Spleen (tissue), 7 donors: ENCODE measurements at regions not wholly inside any gene's neighbourhood (a gene's known extent, or its start where the extent isn't known, plus 50 kb on each side); places are given as distances from the start of the nearest gene placed in this dataset.

Experiments
- POLR2A ChIP-seq, 3 donors: fragments of 450-650 bp; IDR thresholded peaks; one replicate each; pipeline ENCODE4 v1.5.1; 2017; ENCODE audit warnings: antibody characterized with exemption in 3 of 3, mild to moderate bottlenecking in 1 of 3
- TF ChIP-seq, protein P1 (sequence below), 11 experiments: fragments of 200-600 bp in 7 of 11; fragments of 450-650 bp in 4 of 11; sonication (generic) in 4 of 11; IDR thresholded peaks in 8 of 11; conservative IDR thresholded peaks in 3 of 11; 1 replicate in 7 of 11; 2 replicates in 4 of 11; pipeline versions ENCODE4 v1.4.0 to v1.8.0; 2016 to 2021; ENCODE audit warnings: antibody characterized with exemption in 11 of 11, inconsistent platforms in 4 of 11, mild to moderate bottlenecking in 1 of 11
- donor health status: DM: no; HTN: no; CAD: no; lungs with moderate emphysema.
- donor health status: DM: no; HTN: no; CAD: no.
- donor health status: DM: no; HTN: no; CAD: no.

DNA sequence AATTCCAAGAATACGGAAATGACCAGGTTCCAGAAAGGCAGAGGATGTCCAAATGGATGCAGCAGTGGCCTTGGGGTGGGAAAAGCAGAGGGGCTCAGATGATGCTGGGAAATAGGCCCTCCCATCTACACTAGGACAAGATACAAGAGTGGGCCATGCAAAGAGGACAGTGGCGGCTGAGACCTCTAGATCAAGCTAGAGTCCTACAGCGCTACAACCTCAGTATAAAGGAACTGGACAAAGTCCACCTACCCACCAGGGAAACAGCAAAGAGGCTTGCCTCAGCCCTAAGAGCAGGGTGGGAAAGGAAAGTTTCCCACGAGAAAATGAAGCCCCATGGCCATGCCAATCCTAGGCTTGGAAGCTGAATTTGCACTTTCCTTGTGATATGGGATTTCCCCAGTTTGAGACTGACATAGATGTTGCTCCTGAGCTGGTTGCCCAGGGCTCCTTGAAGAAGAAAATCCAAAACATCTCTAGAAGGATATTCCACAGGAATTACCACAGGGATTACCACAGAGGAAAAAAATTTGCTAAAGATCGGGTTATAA lies 282.2 kb downstream of the MREG start:
- TF ChIP-seq, protein P1, sequence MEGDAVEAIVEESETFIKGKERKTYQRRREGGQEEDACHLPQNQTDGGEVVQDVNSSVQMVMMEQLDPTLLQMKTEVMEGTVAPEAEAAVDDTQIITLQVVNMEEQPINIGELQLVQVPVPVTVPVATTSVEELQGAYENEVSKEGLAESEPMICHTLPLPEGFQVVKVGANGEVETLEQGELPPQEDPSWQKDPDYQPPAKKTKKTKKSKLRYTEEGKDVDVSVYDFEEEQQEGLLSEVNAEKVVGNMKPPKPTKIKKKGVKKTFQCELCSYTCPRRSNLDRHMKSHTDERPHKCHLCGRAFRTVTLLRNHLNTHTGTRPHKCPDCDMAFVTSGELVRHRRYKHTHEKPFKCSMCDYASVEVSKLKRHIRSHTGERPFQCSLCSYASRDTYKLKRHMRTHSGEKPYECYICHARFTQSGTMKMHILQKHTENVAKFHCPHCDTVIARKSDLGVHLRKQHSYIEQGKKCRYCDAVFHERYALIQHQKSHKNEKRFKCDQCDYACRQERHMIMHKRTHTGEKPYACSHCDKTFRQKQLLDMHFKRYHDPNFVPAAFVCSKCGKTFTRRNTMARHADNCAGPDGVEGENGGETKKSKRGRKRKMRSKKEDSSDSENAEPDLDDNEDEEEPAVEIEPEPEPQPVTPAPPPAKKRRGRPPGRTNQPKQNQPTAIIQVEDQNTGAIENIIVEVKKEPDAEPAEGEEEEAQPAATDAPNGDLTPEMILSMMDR (IDR thresholded peaks at IDR 0.05 in 8 of 11, conservative IDR thresholded peaks at IDR 0.05 in 3 of 11) = no peak
- TF ChIP-seq POLR2A (IDR thresholded peaks at IDR 0.05) = no peak
